ENCODE measurements at regions not wholly inside any gene's neighbourhood (a gene's known extent, or its start where the extent isn't known, plus 50 kb on each side); places are given as distances from the start of the nearest gene placed in this dataset.
"Not testable (repeated sequence)": the region's sequence is repeated elsewhere in the genome, so short reads cannot be mapped to it uniquely, and the experiment has no call there.

DNA sequence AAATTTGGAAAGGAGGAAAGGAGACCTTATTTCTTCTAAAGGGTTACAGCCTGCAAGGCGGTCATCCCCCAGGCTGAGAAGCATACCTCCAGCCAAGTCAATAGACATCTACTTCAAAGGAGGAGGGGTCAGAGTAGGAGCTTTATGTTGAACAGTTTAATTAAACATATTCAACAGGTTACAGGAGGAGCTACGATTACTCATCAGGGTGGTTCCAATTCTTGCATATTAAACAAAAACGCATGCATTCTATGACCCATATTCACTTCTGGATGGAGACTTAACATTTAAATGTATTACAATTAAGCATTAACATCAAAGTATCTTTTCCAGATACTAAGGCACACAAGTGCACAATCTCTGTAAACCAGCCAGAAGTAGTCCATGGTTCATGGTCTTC lies 1955.0 kb downstream of the PCDH9 start:
- 94% methylated on average over 3 of the region's 3 CpGs for WGBS (ENCODE audit: low lambda C conversion rate, missing lambda C conversion rate)
- Histone ChIP-seq H3K9me3 (ENCODE audit: low read depth) (no peaks in the 10 kb centered on the region), H3K79me2 (no peaks in the 10 kb centered on the region), H3K4me3 (no peak overlapping the region), H2AFZ (no peak overlapping the region), H4K20me1 (ENCODE audit: insufficient read depth, poor library complexity, severe bottlenecking) (no peaks in the 10 kb centered on the region), H3K27me3 (no peaks in the 10 kb centered on the region), H3K36me3 (replicated peaks; ENCODE audit: insufficient read depth, low read depth) (no peaks in the 10 kb centered on the region), H3K9me2 (replicated peaks; ENCODE audit: insufficient read depth) (no peaks in the 10 kb centered on the region), H3K4me1 (ENCODE audit: insufficient read depth) (no peaks in the 10 kb centered on the region), H3K4me2 (no peak overlapping the region), H3K27ac (no peak overlapping the region)
- TF ChIP-seq, protein P1, sequence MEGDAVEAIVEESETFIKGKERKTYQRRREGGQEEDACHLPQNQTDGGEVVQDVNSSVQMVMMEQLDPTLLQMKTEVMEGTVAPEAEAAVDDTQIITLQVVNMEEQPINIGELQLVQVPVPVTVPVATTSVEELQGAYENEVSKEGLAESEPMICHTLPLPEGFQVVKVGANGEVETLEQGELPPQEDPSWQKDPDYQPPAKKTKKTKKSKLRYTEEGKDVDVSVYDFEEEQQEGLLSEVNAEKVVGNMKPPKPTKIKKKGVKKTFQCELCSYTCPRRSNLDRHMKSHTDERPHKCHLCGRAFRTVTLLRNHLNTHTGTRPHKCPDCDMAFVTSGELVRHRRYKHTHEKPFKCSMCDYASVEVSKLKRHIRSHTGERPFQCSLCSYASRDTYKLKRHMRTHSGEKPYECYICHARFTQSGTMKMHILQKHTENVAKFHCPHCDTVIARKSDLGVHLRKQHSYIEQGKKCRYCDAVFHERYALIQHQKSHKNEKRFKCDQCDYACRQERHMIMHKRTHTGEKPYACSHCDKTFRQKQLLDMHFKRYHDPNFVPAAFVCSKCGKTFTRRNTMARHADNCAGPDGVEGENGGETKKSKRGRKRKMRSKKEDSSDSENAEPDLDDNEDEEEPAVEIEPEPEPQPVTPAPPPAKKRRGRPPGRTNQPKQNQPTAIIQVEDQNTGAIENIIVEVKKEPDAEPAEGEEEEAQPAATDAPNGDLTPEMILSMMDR (IDR thresholded peaks at IDR 0.05; ENCODE audit: poor library complexity): no peak
- TF ChIP-seq EZH2phosphoT487 (IDR thresholded peaks at IDR 0.05; ENCODE audit: low read depth, severe bottlenecking, unreplicated experiment) (no peak), EZH2 (IDR thresholded peaks at IDR 0.05; ENCODE audit: borderline replicate concordance) (no peak)
- no peak for DNase-seq (ENCODE audit: low spot score)

GRCh38 chr13:65273811-65274420 lies 1956.2 kb downstream of the PCDH9 start:
- not testable (repeated sequence) for H3K9me3 ChIP-seq (ENCODE audit: low read depth); H3K4me3 ChIP-seq; H3K4me2 ChIP-seq; H3K27ac ChIP-seq; H3K4me1 ChIP-seq (ENCODE audit: insufficient read depth); H4K20me1 ChIP-seq (ENCODE audit: insufficient read depth, poor library complexity, severe bottlenecking); H3K79me2 ChIP-seq; H3K27me3 ChIP-seq; DNase-seq (ENCODE audit: low spot score); H3K9me2 ChIP-seq (replicated peaks; ENCODE audit: insufficient read depth); H2AFZ ChIP-seq; H3K36me3 ChIP-seq (replicated peaks; ENCODE audit: insufficient read depth, low read depth)
- WGBS (ENCODE audit: low lambda C conversion rate, missing lambda C conversion rate): 88% methylated on average over 6 of the region's 6 CpGs

- H3K79me2 ChIP-seq: no peaks in the 10 kb centered on the region
- TF ChIP-seq EZH2phosphoT487 (IDR thresholded peaks at IDR 0.05; ENCODE audit: low read depth, severe bottlenecking, unreplicated experiment) (no peak), EZH2 (IDR thresholded peaks at IDR 0.05; ENCODE audit: borderline replicate concordance) (no peak)
- TF ChIP-seq, protein P1 (IDR thresholded peaks at IDR 0.05; ENCODE audit: poor library complexity): no peak
- no peak overlapping the region for H3K27ac ChIP-seq
- H3K4me1 ChIP-seq (ENCODE audit: insufficient read depth): no peaks in the 10 kb centered on the region
- no peaks in the 10 kb centered on the region for H4K20me1 ChIP-seq (ENCODE audit: insufficient read depth, poor library complexity, severe bottlenecking)
- DNase-seq (ENCODE audit: low spot score): no peak
- no peak overlapping the region for H2AFZ ChIP-seq
- no peak overlapping the region for H3K4me2 ChIP-seq
- no peaks in the 10 kb centered on the region for H3K9me2 ChIP-seq (replicated peaks; ENCODE audit: insufficient read depth)
- H3K36me3 ChIP-seq (replicated peaks; ENCODE audit: insufficient read depth, low read depth): no peaks in the 10 kb centered on the region
- H3K27me3 ChIP-seq: no peaks in the 10 kb centered on the region
- no peak overlapping the region for H3K4me3 ChIP-seq
- H3K9me3 ChIP-seq (ENCODE audit: low read depth): no peaks in the 10 kb centered on the region
These were observed 1962.1 kb downstream of the PCDH9 start for GRCh38 chr13:65268009-65268408.

- TF ChIP-seq EZH2 (IDR thresholded peaks at IDR 0.05; ENCODE audit: borderline replicate concordance) (no peak), EZH2phosphoT487 (IDR thresholded peaks at IDR 0.05; ENCODE audit: low read depth, severe bottlenecking, unreplicated experiment) (no peak)
- TF ChIP-seq, protein P1 (IDR thresholded peaks at IDR 0.05; ENCODE audit: poor library complexity): no peak
- Histone ChIP-seq H3K36me3 (replicated peaks; ENCODE audit: insufficient read depth, low read depth) (no peaks in the 10 kb centered on the region), H3K9me2 (replicated peaks; ENCODE audit: insufficient read depth) (no peaks in the 10 kb centered on the region)
These were observed 1964.1 kb downstream of the PCDH9 start for GRCh38 chr13:65265988-65266387.

More at GRCh38 chr13:65265988-65266387, 1964.1 kb downstream of the PCDH9 start:
- DNase-seq (ENCODE audit: low spot score): no peak
- Histone ChIP-seq H4K20me1 (ENCODE audit: insufficient read depth, poor library complexity, severe bottlenecking) (no peaks in the 10 kb centered on the region), H3K27me3 (no peaks in the 10 kb centered on the region), H3K4me1 (ENCODE audit: insufficient read depth) (no peaks in the 10 kb centered on the region), H2AFZ (no peak overlapping the region), H3K4me2 (no peak overlapping the region), H3K27ac (no peak overlapping the region), H3K9me3 (ENCODE audit: low read depth) (no peaks in the 10 kb centered on the region), H3K79me2 (no peaks in the 10 kb centered on the region), H3K4me3 (no peak overlapping the region)
- 96% methylated on average over 1 of the region's 1 CpG for WGBS (ENCODE audit: low lambda C conversion rate, missing lambda C conversion rate)

All from hepatocyte (in vitro differentiated cells).